Hepatic stellate cell (primary cell): ENCODE measurements at regions not wholly inside any gene's neighbourhood (a gene's known extent, or its start where the extent isn't known, plus 50 kb on each side); places are given as distances from the start of the nearest gene placed in this dataset.

ENCODE experiments used
- DNase-seq: peaks from one replicate; pipeline ENCODE4 v3.0.0; 2011; ENCODE audit warnings: low spot score

DNA sequence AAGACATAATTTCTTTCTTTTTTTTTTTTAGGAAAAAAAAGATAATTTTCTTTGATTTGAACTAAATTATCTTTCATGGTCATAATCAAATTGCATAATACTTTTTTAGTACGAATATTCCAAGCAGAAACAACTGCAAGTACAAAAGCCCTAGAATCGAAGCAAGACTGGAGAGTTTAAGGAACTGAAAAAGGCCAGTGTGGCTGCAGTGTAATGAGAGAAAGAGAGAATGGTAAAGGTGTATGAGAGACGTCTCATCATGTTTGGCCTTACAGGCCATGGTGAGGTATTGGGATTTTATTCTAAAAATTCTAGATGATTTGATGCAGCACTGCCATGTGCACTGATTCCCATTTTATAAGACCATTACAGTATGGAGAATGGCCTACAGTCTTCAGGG is 180.9 kb downstream of the SUCNR1 start:
- DNase-seq: no peak

DNA sequence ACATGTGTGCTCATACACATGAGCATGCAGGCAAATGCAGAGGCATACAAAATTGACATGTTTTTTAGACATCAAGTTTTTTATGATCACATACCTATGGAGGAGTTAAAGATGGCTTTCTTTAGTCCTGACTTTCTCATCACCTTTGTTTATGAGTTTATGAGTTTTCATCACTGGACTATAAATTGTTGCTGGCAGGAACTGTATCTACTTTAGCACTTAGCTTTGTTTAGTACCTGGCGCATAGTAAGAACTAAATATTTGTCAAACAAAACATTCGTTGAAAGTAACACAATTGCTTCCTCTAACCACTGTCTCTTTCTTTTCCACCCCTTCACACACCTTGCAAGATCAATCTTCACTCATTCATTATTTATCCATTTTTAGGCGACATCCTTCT is 182.6 kb downstream of the SUCNR1 start:
- DNase-seq: no peak

DNA sequence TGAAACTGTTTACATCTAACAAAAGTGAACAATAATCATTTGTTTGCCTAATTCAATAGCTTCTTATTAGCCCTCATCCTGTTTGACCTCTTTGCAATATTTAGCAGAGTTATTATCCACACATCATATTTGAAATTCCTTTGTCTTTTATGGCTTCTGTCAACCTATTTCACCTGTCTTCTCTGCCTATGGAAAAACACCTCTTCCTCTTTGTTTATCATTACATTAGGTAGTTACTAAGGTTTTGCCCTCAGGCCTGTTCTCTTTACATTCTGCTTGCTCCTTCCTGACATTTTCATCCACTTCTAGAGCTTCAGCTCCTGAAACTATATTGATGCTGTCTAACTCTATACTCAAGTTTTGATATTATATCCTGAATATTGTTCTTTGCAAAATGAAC is 183.0 kb downstream of the SUCNR1 start:
- DNase-seq: no peak

DNA sequence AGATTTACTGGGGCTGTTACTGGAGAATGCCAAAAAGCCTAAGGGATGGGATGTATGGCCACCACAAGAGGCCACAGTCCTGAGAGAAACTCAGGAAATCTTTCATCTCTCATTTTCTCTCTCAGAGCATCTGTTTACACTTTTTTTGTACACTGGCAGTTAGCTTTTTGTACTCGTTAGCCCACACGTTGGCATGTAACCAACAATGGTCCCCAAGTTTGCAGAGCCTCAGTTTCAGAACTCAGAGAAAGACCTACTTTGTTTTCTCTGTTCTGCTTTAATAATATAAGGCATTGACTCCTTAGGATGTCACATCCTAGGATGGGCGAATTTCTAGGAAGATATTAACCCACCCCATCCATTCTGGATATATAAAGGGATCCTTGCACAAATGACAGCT is 183.5 kb downstream of the SUCNR1 start:
- no peak for DNase-seq

DNA sequence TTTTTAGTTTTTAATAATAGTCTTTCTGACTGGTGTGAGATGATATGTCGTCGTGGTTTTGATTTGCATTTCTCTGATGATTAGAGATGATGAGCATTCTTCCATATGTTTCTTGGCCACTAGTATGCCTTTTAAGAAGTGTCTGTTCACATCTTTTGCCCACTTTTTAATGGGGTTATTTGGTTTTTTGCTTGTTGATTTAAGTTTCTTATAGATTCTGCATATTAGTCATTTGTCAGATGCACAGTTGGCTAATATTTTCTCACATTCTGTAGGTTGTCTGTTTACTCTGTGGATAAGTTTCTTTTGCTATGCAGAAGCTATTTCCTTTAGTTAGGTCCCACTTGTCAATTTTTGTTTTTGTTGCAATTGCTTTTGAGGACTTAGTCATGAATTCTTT is 185.4 kb downstream of the SUCNR1 start:
- DNase-seq: no peak

DNA sequence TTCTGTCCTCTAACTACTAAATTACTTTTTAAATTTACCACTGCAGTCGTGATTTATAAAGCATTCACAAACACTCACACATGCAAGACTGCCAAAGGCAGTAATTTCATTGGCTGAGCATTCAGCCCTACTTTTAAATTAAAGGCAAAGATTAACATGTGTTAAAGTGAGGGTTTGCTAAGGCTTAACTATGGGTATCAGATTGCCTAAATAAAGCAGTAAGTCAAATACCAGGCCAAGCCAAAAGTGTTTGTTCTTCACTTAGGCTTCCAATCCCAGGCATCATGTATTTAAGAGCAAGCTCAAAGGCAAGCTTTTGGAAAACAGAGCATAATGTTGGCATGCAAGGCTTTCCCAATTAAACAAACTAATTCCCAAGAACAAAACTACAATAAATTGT is 187.3 kb downstream of the SUCNR1 start:
- DNase-seq: no peak

DNA sequence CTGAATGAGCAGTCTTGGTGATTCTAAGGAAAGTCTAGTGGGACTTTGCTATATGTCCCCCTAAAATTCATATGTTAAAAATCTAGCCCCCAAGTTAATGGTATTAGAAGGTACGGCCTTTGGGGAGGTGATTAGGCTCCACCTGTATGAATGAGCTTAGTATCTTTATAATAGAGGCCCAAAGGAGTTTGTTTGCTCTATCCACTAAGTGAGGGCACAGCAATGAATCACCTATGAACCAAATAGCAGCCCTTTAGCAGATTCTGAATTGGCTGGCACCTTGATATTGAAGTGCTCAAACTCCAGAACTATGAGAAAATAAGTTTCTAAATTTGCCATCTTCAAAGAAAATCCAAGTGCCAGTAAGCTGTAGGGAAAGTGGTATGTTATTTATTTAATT is 187.9 kb downstream of the SUCNR1 start:
- DNase-seq: no peak

DNA sequence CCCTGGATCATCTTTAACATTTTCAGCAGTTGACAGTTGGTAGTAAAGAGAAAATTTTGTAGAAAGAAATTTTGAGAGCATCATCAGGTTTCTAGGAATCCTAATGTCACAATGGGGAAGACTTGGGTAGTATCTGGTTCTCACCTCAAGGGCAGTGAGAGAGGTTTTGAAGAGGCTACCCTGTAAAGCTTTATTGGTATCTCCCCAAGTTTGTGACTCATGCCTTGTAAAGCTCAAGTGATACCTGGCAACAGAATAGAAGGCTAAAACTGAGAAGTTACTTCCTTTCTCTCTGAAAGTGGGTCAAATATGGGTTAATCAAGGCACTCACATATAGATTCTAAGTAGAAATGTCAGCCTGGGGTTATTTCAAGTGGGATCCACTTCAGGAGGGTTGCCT is 196.4 kb downstream of the SUCNR1 start:
- no peak for DNase-seq

DNA sequence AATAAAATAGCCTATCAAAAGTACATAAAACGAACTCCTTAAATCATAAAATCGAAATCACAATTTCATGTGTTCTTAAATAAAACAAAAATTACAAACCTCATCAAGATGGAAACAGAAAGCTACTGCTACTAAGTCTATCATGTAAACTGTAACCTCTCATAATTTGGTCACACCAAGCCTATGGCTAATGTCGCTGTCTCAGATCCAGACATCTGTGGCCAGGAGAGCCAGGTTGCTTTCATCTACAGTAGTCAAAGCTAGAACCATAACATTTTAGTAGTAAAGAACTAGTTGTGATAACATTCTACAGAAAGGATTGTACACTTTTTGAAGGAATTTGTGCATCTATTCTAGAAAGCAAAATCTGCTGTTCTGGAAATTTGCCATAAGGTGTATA is 197.4 kb upstream of the MBNL1 start:
- DNase-seq: no peak

DNA sequence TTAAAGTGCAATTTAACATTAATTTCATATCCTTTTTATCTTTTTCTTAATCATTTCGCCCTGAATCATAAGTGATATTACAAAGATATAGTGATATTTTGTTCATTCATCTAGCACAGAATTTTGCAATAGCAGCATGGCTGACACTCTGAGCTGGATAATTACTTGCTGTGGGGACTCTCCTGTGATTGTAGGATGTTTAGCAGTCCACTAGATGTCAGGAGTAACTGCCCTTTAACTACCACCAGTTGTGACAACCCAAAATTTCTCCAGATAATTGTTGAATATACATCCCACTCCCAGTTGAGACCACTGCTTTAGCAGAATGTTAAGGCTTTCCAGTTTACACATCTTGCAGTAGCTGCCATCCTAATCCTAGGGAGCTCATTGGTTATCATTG is 196.8 kb upstream of the MBNL1 start:
- DNase-seq: peak; percentile 36

DNA sequence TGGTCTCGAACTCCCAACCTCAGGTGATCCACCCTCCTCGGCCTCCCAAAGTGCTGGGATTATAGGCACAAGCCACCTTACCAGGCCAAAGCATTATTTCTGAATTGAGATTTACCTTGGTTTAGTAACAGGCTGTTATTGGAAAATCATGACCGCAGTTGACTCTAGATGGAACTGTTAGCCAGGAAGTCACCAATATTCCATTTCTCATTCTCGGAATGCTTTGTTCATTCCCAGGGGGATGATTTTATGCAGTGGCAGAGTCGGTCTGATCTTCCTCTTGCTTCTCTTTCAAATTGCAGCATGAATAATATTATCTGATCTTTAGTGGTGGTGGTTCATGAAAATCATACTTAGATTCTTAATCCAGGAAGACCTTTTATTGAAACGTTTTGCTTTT is 195.5 kb upstream of the MBNL1 start:
- peak; percentile 48 for DNase-seq

DNA sequence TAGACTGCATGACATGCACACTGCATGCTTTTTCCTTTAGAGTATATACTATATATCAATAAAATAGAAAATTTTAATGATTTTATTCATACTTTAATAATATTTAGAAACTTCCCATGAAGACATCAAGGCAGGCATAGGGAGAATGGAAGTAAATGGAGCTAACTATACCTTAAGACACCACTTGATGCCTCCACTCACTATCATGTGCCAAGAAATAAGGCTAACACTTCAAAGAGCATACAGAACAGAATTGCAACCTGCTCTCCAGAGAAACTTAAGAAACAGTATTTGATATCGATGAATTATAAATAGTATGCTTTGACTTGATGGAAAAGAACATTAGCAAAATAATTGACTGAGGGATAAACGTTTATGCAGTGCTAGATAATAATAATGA is 192.6 kb upstream of the MBNL1 start:
- no peak for DNase-seq

DNA sequence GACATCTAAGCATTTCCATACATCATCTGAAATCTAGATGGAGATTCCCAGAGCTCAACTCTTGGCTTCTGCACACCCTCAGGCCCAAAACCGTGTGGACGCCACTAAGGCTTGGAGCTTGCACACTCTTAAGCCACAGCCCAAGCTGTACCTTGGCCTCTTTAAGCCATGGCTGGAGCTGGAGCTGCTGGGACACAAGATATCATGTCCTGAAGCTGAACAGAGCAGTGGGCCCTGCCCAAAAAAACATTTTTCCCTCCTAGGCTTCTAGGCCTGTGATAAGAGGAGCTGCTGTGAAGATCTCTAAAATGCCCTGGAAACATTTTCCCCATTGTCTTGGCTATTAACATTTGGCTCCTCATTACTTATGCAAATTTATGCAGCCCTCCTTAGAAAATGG is 188.7 kb upstream of the MBNL1 start:
- DNase-seq: no peak

DNA sequence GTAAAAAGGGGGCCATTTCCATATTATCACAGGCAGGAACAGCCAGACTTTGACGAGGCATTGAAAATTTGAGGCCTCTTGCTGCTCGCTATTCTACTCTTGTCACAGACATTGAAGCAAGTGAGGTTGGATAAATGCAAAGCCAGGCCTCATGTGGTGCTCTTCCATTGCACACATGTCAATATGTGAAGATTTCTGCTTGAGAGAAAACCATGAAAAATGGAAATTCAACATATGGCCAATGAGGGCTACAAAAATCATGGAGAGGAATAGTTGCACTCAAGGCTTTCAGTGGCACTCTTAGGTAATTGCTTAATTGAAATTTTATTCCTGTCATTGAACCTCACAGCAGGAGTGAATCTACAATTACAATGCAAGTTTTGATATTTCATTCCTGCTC is 185.6 kb upstream of the MBNL1 start:
- DNase-seq: no peak

DNA sequence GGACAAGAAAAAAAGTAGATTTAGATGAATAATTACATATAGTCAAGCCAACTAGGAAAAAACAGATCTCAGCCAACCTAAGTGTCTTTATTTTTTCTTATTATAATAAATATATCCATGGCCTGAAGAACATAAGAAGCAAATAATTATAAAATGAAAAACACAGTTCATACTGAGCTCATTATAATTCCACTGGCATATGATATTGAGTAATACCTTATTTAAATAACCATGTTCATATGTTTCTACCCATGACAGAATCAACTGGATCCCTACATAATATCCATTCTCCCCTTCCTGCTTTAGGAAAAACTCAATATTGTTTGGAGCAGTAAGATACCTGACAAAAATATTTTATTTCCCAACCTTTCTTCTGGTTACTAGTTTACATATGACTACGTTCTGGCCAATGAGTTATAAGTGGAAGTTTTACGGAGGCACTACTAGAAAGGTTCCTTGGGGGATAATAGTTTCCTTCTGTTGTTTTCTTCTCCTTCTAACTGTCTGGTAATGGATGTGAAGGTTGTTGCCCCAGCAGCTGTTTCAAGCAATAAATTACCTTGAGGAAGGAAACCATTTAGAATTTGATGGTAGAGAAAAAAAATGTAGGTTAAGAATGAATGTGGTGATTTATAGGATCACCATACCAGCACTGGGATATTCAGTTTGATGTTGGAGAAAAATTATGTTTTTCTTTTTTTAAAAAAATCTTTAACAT is 184.1 kb upstream of the MBNL1 start:
- DNase-seq: no peak

DNA sequence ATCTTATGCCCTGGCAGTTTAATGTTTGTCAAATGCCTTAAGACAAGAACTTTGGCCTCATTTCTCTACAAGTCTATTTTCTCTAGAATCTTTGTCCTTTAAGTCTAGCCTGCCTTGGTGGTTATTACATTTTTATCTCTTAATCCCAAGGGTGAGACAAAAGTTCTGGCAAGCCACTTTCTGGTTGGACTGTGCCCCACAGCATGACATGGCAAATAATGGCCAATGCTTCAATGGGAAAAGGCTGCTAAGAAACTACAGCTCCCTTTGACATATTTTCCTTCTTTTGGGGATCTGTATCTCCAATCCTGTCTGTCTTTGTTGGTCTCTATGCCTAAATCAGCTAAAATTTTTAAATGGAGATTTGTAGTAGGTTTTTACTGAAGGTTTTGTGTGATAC is 181.6 kb upstream of the MBNL1 start:
- no peak for DNase-seq

DNA sequence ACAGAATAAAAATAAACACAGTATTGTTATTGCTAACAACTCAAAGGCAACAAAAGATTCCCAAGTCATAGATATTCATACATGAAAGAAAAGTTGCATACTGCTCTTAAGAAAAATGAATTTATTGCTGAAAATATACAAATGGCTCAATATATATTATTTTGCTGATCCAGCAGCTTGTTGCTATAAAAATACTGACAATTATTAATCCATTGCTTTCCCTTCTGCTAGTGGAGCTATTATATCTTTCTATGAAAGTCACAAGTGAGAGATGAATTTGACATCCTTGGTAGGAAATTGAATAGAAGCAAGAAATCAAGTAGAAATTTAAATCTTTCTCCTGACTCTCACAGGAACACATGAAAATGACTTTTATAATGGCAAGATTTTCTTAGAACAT is 179.2 kb upstream of the MBNL1 start:
- DNase-seq: no peak

DNA sequence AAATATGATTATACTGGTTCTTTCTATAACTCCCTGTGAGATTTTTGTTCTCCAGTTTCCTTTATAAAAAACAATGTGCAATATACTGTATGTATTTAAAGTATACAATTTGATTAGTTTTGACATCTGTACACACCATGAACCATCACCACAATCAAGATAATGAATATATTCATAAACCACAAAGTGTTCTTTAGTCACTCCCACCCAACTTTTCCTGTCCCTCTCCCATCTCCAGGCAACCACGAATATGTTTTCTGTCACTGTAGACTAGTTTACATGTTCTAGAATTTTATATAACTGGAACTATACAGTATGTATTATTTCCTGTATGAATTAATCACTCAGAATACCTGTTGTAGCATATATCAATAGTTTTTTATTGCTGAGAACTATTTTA is 177.0 kb upstream of the MBNL1 start:
- no peak for DNase-seq

DNA sequence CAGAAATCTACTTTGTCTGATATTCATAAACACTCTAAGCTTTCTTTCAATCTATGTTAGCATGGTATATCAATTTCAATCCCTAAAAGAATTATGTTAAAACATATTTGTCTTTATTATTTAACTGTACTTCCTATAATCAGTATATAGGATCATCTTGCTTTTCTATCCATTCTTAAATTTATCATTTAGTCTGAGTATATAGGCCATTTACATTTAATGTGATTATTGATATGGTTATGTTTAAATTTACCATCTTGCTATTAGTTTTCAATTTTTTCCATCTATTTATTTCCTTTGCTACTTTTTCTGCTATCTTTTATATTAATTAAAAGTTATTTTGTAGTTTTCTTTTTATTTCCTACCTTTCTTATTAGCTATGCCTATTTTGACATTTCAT is 174.8 kb upstream of the MBNL1 start:
- no peak for DNase-seq

DNA sequence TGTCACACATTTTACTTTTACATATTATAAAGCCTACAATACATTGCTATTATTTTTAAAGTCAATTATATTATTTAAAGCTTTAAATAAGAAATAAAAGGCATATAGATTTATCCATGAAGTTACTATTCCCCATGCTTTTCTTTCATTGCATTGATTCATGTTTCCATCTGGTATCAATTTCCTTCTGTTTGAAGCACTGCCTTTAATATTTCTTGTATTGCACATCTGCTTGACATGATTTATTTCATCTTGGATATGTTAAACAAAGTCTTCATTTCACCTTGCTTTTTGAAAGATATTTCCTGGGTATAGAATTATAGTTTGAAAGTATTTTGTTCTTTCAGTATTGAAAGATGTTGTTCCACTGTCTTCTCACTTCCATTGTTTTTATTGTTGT is 174.3 kb upstream of the MBNL1 start:
- DNase-seq: no peak

DNA sequence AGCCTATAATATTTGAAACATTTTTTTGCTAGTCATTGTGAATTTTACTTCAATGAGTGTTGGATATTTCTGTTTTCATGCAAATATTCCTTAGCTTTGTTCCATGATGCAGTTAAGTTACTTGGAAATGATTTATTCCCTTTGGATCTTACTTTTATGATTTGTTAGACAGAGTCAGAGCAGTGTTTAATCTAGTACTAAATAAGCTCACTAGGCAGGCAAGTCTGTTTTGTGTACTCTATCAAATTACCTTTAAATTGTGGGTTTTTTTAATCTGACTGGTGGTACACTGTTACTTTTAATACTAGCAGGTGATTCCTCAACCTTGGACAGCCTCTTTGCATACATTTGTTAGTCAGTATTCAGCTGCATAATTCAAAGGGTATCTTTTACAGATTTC is 173.3 kb upstream of the MBNL1 start:
- no peak for DNase-seq

DNA sequence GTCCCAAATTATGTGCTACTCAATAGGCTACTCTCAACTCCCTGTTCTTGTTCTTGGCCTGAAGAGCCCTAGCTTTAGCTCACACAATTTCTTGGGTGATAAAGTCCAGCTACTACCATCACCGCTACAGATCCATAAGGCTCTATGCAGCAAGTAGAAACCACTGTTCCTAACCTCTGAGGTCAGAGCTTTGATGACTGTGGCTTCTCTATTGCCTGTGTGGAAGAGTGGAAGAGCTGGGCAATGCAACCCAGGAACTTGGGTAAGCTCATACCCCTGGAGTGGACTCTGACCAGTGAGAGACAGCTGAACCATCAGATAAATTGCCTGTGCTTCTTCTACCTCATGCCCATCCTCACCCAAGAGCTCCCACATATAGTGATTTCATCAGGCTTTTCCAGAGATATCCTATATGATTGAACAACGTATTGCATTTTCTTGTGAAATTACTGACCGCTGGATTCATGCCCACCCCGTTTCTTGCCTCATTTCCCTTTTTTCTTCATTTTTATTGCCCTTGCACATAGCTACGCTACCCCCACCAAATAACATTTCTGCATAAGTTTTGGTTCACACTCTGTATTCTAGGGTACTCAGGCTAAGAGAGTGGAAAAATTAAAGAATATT is 172.3 kb upstream of the MBNL1 start:
- no peak for DNase-seq

DNA sequence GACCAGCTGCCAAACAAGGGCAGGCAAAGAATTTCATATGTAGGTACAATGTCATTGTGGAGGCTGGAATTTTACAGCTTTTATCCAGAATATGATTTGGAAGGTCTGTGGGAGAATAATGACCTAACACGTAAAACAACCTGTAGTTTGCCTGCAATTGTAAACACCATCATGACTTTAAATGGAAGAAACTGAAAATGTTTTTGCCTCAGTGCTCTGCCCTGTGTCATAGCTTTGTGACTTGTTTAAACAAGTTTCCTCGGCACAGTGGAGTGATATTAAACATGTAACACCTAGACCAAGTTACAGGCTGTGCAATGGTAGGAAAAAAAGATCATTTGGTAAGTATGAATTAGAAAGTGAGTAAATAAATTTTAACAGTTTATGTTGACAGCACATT is 171.6 kb upstream of the MBNL1 start:
- DNase-seq: no peak

DNA sequence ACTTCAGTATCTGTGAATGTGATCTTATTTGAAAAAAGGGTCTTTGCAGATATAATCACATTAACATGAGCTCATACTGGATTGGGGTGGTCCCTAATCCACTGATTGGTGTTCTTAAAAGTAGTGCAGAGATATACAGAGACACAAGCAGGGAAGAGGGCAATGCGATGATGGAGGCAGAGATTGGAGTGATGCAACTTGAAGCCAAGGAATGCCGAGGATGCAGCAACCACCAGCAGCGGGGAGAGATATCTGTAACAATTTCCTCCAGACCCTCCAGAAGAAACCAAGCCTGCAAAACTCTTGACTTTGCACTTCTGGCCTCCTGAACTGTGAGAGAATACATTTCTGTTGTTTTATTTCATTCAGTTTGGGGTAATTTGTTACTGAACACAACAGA is 171.0 kb upstream of the MBNL1 start:
- DNase-seq: no peak
